ENCODE measurements at regions not wholly inside any gene's neighbourhood (a gene's known extent, or its start where the extent isn't known, plus 50 kb on each side); places are given as distances from the start of the nearest gene placed in this dataset.
"Not testable (repeated sequence)": the region's sequence is repeated elsewhere in the genome, so short reads cannot be mapped to it uniquely, and the experiment has no call there.

- TF ChIP-seq POLR2A (IDR thresholded peaks at IDR 0.05) = not testable (repeated sequence)
- TF ChIP-seq, protein P1, sequence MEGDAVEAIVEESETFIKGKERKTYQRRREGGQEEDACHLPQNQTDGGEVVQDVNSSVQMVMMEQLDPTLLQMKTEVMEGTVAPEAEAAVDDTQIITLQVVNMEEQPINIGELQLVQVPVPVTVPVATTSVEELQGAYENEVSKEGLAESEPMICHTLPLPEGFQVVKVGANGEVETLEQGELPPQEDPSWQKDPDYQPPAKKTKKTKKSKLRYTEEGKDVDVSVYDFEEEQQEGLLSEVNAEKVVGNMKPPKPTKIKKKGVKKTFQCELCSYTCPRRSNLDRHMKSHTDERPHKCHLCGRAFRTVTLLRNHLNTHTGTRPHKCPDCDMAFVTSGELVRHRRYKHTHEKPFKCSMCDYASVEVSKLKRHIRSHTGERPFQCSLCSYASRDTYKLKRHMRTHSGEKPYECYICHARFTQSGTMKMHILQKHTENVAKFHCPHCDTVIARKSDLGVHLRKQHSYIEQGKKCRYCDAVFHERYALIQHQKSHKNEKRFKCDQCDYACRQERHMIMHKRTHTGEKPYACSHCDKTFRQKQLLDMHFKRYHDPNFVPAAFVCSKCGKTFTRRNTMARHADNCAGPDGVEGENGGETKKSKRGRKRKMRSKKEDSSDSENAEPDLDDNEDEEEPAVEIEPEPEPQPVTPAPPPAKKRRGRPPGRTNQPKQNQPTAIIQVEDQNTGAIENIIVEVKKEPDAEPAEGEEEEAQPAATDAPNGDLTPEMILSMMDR (IDR thresholded peaks at IDR 0.05) = not testable (repeated sequence)
Observed at GRCh38 chr5:124103056-124103455, 591.1 kb downstream of the CSNK1G3 start.

All from uterus (tissue), 2 donors.